ENCODE measurements at regions not wholly inside any gene's neighbourhood (a gene's known extent, or its start where the extent isn't known, plus 50 kb on each side); places are given as distances from the start of the nearest gene placed in this dataset.

- H3K4me3 ChIP-seq (ENCODE audit: low read depth, low read length), result no peak overlapping the region
- DNase-seq (ENCODE audit: low read depth), result no peak
- TF ChIP-seq CTCF (IDR thresholded peaks at IDR 0.05; ENCODE audit: control insufficient read depth, extremely low read depth, insufficient read depth), result no peak
These were observed 345.4 kb downstream of the SOX9 start for GRCh38 chr17:72466199-72466598.

GRCh38 chr17:72466606-72467005 lies 345.8 kb downstream of the SOX9 start:
- TF ChIP-seq CTCF (IDR thresholded peaks at IDR 0.05; ENCODE audit: control insufficient read depth, extremely low read depth, insufficient read depth), result no peak
- no peak overlapping the region for H3K4me3 ChIP-seq (ENCODE audit: low read depth, low read length)
- DNase-seq (ENCODE audit: low read depth), result no peak

- H3K4me3 ChIP-seq (ENCODE audit: low read depth, low read length), result no peak overlapping the region
- TF ChIP-seq CTCF (IDR thresholded peaks at IDR 0.05; ENCODE audit: control insufficient read depth, extremely low read depth, insufficient read depth), result no peak
- no peak for DNase-seq (ENCODE audit: low read depth)
These were observed 347.2 kb downstream of the SOX9 start for GRCh38 chr17:72467841-72468653.

GRCh38 chr17:72468841-72469240 lies 348.0 kb downstream of the SOX9 start:
- no peak for TF ChIP-seq CTCF (IDR thresholded peaks at IDR 0.05; ENCODE audit: control insufficient read depth, extremely low read depth, insufficient read depth)
- DNase-seq (ENCODE audit: low read depth), result no peak
- H3K4me3 ChIP-seq (ENCODE audit: low read depth, low read length), result no peak overlapping the region

- no peak for TF ChIP-seq CTCF (IDR thresholded peaks at IDR 0.05; ENCODE audit: control insufficient read depth, extremely low read depth, insufficient read depth)
- DNase-seq (ENCODE audit: low read depth), result no peak
- H3K4me3 ChIP-seq (ENCODE audit: low read depth, low read length), result no peak overlapping the region
These were observed 349.4 kb downstream of the SOX9 start for GRCh38 chr17:72470121-72470705.

GRCh38 chr17:72470734-72471133 lies 349.9 kb downstream of the SOX9 start:
- no peak for TF ChIP-seq CTCF (IDR thresholded peaks at IDR 0.05; ENCODE audit: control insufficient read depth, extremely low read depth, insufficient read depth)
- H3K4me3 ChIP-seq (ENCODE audit: low read depth, low read length), result no peak overlapping the region
- DNase-seq (ENCODE audit: low read depth), result no peak

All from LNCaP clone FGC (cell line).